Sigmoid colon (tissue), 6 donors: ENCODE measurements at regions not wholly inside any gene's neighbourhood (a gene's known extent, or its start where the extent isn't known, plus 50 kb on each side); places are given as distances from the start of the nearest gene placed in this dataset.

Experiments used
- DNase-seq: peaks from one replicate; pipeline ENCODE4 v3.0.0-alpha.2; 2019
- H3K27ac ChIP-seq, 4 donors: fragments of 200-600 bp; sonication (generic); one replicate each; pipeline ENCODE4 v1.5.1; 2016 to 2019; ENCODE audit warnings: mild to moderate bottlenecking in 1 of 4
- H3K27me3 ChIP-seq, 3 donors: fragments of 200-600 bp; sonication (generic); one replicate each; pipeline ENCODE4 v1.5.1; 2019; ENCODE audit warnings: mild to moderate bottlenecking in 1 of 3
- H3K36me3 ChIP-seq, 4 donors: fragments of 200-600 bp; sonication (generic); one replicate each; pipeline ENCODE4 v1.5.1; 2016 to 2019
- H3K4me1 ChIP-seq, 4 donors: fragments of 200-600 bp; sonication (generic); one replicate each; pipeline ENCODE4 v1.5.1; 2017 to 2019
- H3K4me3 ChIP-seq, 4 donors: fragments of 200-600 bp; sonication (generic); one replicate each; pipeline ENCODE4 v1.5.1; 2017 to 2019; ENCODE audit warnings: mild to moderate bottlenecking in 2 of 4, moderate library complexity in 1 of 4
- H3K9me3 ChIP-seq, 4 donors: fragments of 200-600 bp in 3 of 4; sonication (generic) in 3 of 4; one replicate each; pipeline versions ENCODE4 v1.5.1 to v1.6.1; 2013 to 2019
- CTCF ChIP-seq, 4 experiments: fragments of 450-650 bp in 3 of 4; fragments of 200-600 bp in 1 of 4; IDR thresholded peaks; one replicate each; pipeline ENCODE4 v1.5.1; 2016 to 2019; ENCODE audit warnings: antibody characterized with exemption in 4 of 4, mild to moderate bottlenecking in 3 of 4, moderate library complexity in 2 of 4
- EP300 ChIP-seq, 4 donors: sonication (generic); formaldehyde crosslinking; IDR thresholded peaks; one replicate each; pipeline ENCODE4 v1.6.1; 2017; ENCODE audit warnings: antibody characterized with exemption in 4 of 4
- POLR2A ChIP-seq, 2 donors: fragments of 450-650 bp; IDR thresholded peaks; one replicate each; pipeline ENCODE4 v1.6.1; 2016; ENCODE audit warnings: antibody characterized with exemption in 2 of 2, mild to moderate bottlenecking in 2 of 2, moderate library complexity in 2 of 2
- POLR2AphosphoS5 ChIP-seq, 4 donors: sonication (generic); formaldehyde crosslinking; IDR thresholded peaks; one replicate each; pipeline ENCODE4 v1.6.1; 2017; ENCODE audit warnings: antibody characterized with exemption in 4 of 4
- WGBS, 2 donors: extraction: QIAGEN DNeasy Blood & Tissue Kit; methylation state at CpG; one replicate each; pipeline ENCODE4 v1.1.7; 2013; 5-methylcytosine and 5-hydroxymethylcytosine counted together
- intact Hi-C: fragments of 100-400 bp; cut with DNase I; formaldehyde crosslinking; loops from one replicate; pipeline ENCODE4 v1.15.1; 2023
- donor health status: healthy with polysubstance abuse.
- donor health status: healthy.

- Histone ChIP-seq H3K36me3 (no peaks in the 10 kb centered on the region), H3K4me3 (no peak overlapping the region), H3K4me1 (no peaks in the 10 kb centered on the region), H3K27me3 (no peaks in the 10 kb centered on the region), H3K9me3 (no peaks in the 10 kb centered on the region), H3K27ac (no peak overlapping the region)
- intact Hi-C loops = no loop called here
- TF ChIP-seq POLR2AphosphoS5 (IDR thresholded peaks at IDR 0.05) (no peak), CTCF (IDR thresholded peaks at IDR 0.05) (no peak), EP300 (IDR thresholded peaks at IDR 0.05) (no peak), POLR2A (IDR thresholded peaks at IDR 0.05) (no peak)
- no peak for DNase-seq
Observed at GRCh38 chr5:145708169-145708568, 127.0 kb downstream of the PRELID2 start.

- no peak overlapping the region for H3K27ac ChIP-seq
- no peak for DNase-seq
- no peaks in the 10 kb centered on the region for H3K9me3 ChIP-seq
- no peaks in the 10 kb centered on the region for H3K4me1 ChIP-seq
- no peak overlapping the region for H3K4me3 ChIP-seq
- intact Hi-C loops = no loop called here
- H3K27me3 ChIP-seq = no peaks in the 10 kb centered on the region
- no peaks in the 10 kb centered on the region for H3K36me3 ChIP-seq
- WGBS, 2 donors = 94% methylated on average over 3 of the region's 3 CpGs
- TF ChIP-seq POLR2AphosphoS5 (IDR thresholded peaks at IDR 0.05) (no peak), CTCF (IDR thresholded peaks at IDR 0.05) (no peak), POLR2A (IDR thresholded peaks at IDR 0.05) (no peak), EP300 (IDR thresholded peaks at IDR 0.05) (no peak)
Observed at GRCh38 chr5:145704724-145705123, 130.4 kb downstream of the PRELID2 start.

GRCh38 chr5:145703856-145704255 lies 131.3 kb downstream of the PRELID2 start:
- no peak for DNase-seq
- no peaks in the 10 kb centered on the region for H3K9me3 ChIP-seq
- TF ChIP-seq POLR2AphosphoS5 (IDR thresholded peaks at IDR 0.05) (no peak), EP300 (IDR thresholded peaks at IDR 0.05) (no peak), POLR2A (IDR thresholded peaks at IDR 0.05) (no peak), CTCF (IDR thresholded peaks at IDR 0.05) (no peak)

GRCh38 chr5:145701404-145701803 lies 133.7 kb downstream of the PRELID2 start:
- no peaks in the 10 kb centered on the region for H3K36me3 ChIP-seq
- H3K27ac ChIP-seq = no peak overlapping the region
- no peaks in the 10 kb centered on the region for H3K9me3 ChIP-seq
- H3K4me1 ChIP-seq = no peaks in the 10 kb centered on the region
- WGBS, 2 donors = 88 to 96% methylated on average over 3 of the region's 3 CpGs
- H3K4me3 ChIP-seq = no peak overlapping the region
- DNase-seq = no peak
- TF ChIP-seq POLR2A (IDR thresholded peaks at IDR 0.05) = no peak
- no peak for TF ChIP-seq CTCF (IDR thresholded peaks at IDR 0.05)
- TF ChIP-seq POLR2AphosphoS5 (IDR thresholded peaks at IDR 0.05) = no peak
- no peak for TF ChIP-seq EP300 (IDR thresholded peaks at IDR 0.05)
- no peaks in the 10 kb centered on the region for H3K27me3 ChIP-seq
- intact Hi-C loops = no loop called here

More at GRCh38 chr5:145703856-145704255, 131.3 kb downstream of the PRELID2 start:
- Histone ChIP-seq H3K4me3 (no peak overlapping the region), H3K36me3 (no peaks in the 10 kb centered on the region), H3K27ac (no peak overlapping the region), H3K4me1 (no peaks in the 10 kb centered on the region), H3K27me3 (no peaks in the 10 kb centered on the region)
- intact Hi-C loops = no loop called here
- WGBS, 2 donors = 92 to 93% methylated on average over 4 of the region's 4 CpGs

GRCh38 chr5:145699846-145700245 lies 135.3 kb downstream of the PRELID2 start:
- no peak overlapping the region for H3K27ac ChIP-seq
- no peaks in the 10 kb centered on the region for H3K36me3 ChIP-seq
- H3K4me1 ChIP-seq = no peaks in the 10 kb centered on the region
- no peaks in the 10 kb centered on the region for H3K9me3 ChIP-seq
- no peak overlapping the region for H3K4me3 ChIP-seq
- TF ChIP-seq CTCF (IDR thresholded peaks at IDR 0.05) (no peak), POLR2AphosphoS5 (IDR thresholded peaks at IDR 0.05) (no peak), POLR2A (IDR thresholded peaks at IDR 0.05) (no peak), EP300 (IDR thresholded peaks at IDR 0.05) (no peak)
- no peak for DNase-seq
- H3K27me3 ChIP-seq = no peaks in the 10 kb centered on the region
- intact Hi-C loops = no loop called here
- WGBS, 2 donors = 89 to 92% methylated on average over 2 of the region's 2 CpGs
